ENCODE measurements at regions not wholly inside any gene's neighbourhood (a gene's known extent, or its start where the extent isn't known, plus 50 kb on each side); places are given as distances from the start of the nearest gene placed in this dataset.
"Not testable (repeated sequence)": the region's sequence is repeated elsewhere in the genome, so short reads cannot be mapped to it uniquely, and the experiment has no call there.

- DNase-seq (ENCODE audit: low read depth in 2 of 2) = no peak
These were observed 780.0 kb downstream of the SORCS1 start for GRCh38 chr10:106384496-106384895.

DNA sequence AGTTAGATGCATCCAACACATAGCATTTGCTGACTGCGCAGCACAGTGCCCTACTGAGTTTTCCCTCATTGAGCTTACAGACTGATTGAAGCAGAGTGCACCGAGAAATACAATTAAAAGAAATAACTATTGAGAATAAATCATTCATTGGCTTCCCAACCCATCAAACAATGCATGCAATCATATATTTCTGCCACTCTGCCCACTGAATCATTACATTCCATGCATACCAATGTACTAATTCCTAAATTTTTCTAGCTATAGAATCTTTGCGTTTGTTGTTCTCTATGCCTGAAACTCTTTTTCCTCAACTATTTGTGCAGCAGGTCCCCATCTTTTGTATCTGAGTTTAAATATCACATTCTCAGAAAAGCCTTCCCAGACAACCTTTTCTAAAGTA, 783.8 kb downstream of the SORCS1 start:
- no peak for DNase-seq (ENCODE audit: low read depth in 2 of 2)

DNA sequence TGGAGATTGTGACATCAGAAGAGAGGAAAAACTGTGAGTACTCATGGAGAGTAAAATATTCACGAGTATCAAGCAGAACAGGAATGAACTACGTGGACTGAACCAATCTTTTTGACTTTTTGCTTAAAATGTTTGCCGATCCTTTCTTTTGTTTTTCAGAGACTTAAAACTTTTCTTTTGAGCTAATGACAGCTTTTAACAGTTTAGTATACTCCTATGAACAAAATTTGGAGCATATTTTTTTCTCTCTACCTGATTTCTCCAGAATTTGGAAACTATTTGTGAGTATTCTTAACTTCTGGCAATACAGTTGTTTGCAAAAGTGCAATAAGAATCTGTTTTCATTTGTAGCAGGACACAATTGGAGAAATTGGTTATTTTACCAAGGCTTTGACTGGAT, 786.3 kb downstream of the SORCS1 start:
- DNase-seq (ENCODE audit: low read depth in 2 of 2) = no peak

DNA sequence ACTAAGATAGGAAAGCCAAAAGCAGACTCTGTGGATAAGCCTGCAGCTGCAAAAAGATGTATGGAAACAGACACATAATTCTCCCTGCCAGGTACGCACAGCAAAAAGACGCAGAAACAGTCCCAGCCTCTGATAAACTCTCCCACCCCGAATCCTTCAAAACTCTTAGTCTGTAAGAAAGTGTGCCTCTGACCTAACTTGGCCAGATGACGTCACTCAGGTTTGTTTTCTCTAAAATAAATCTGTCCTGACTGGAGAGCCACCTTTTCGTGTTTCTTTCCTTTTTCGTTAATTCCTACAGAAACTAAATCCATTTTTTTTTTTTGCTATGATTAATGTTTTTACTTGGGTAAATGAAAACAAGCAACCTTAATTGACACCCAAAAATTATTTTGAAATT, 793.8 kb downstream of the SORCS1 start:
- DNase-seq (ENCODE audit: low read depth in 2 of 2) = no peak

DNA sequence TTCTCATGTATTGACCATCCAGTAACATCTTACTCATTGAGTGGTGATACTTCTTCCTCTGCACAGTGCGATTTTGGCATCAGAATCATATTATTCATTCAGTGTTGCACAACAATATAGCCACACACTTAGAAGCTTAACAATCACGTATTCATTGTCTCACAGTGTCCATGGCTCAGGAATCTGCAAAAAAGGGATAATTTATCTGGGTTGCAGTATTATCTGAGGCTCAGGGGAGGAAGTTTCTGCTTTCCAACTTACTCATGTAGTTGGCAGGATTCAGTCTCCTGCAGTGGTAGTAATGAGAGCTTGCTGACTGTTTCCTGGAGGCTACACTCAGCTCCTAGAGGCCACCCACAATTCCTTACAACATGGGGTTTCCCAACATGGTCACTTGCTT, 803.6 kb downstream of the SORCS1 start:
- no peak for DNase-seq (ENCODE audit: low read depth in 2 of 2)

- DNase-seq (ENCODE audit: low read depth in 2 of 2) = no peak
These were observed 809.1 kb downstream of the SORCS1 start for GRCh38 chr10:106355450-106355849.

DNA sequence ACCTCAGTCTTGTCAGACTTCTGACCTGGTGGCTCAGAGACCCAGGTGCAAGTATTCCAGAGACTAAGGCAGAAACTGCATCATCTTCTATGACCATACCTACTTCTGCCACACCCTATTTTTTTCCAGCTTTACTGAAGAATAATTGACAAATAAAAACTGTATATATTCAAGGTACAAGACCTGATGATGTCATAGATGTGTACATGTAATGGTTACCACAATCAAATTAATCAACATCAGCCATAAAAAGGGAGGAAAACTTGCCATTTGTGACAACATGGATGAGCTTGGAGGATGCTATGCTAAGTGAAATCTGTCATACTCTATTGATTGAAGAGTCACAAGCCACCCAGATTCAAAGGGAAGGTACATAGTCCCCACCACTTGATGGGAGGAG, 815.6 kb downstream of the SORCS1 start:
- no peak for DNase-seq (ENCODE audit: low read depth in 2 of 2)

DNA sequence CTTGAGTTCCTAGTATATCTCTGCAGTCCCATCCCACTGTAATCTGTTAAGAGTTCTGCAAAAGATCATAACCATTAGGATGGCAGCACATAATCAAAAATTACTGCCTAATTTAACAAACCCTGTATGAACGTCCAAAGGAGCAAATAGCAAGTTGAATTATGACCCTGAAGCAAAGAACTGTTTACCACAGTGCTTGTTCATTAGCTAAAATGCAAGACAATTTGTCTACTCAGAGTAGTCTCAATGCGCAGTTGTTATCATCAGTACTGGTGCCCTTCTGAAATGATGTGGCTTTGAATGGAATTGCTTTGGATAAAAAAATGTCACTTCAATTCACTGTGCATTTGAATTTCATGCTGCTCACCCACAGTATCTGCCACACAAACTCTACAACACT, 817.0 kb downstream of the SORCS1 start:
- no peak for DNase-seq (ENCODE audit: low read depth in 2 of 2)

DNA sequence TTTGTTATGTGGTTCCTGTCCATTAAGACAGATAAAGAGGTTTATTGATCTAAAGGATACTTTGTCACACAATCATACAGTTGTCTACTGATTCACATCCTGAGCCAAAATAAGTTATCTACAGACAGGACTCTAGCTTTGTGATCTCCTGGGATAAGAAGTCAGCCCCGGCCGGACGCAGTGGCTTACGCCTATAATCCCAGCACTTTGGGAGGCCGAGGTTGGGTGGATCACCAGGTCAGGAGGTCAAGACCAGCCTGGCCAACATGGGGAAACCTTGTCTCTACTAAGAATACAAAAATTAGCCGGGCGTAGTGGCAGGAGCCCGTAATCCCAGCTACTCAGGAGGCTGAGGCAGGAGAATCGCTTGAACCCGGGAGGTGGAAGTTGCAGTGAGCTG, 821.0 kb downstream of the SORCS1 start:
- DNase-seq (ENCODE audit: low read depth in 2 of 2) = not testable (repeated sequence)

GRCh38 chr10:106341356-106341755, 823.1 kb downstream of the SORCS1 start:
- no peak for DNase-seq (ENCODE audit: low read depth in 2 of 2)

- DNase-seq (ENCODE audit: low read depth in 2 of 2) = no peak
These were observed 826.0 kb downstream of the SORCS1 start for GRCh38 chr10:106338486-106338885.

DNA sequence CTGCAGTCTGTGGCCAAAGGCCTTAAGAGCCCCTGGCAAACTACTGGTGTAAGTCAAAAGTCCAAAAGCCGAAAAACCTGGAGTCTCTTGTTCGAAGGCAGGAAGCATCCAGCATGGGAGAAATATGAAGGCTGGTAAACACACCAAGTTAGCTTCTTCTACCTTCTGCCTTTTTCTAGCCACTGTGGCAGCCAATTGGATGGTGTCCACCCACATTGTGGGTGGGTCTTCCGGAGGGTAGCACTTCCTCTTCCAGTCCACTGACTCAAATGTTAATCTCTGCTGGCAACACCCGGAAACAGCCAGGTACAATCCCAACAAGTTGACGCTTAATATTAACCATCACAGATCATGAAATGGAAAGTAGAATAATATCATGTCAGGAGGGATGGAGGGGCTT, 827.6 kb downstream of the SORCS1 start:
- DNase-seq (ENCODE audit: low read depth in 2 of 2) = no peak

- no peak for DNase-seq (ENCODE audit: low read depth in 2 of 2)
These were observed 836.8 kb downstream of the SORCS1 start for GRCh38 chr10:106327747-106328146.

DNA sequence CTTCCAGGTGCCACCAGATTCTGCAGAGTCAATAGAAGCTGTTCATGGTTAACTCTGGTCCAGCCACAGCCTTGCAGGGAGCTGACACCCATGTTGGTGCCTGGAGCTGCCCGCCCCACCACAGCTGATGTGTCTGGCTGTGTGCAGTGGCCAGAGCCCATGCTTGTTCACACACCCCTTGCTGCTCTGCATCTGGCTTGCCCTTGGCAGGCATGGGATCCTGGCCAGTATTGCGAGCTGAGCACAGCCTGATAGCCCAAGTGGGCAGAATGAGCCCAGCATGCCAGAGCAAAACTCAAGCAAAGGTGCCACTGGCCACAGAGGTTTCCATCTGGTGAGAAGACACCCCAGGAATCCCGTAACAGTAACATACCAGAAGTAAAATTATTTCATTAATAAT, 843.6 kb downstream of the SORCS1 start:
- DNase-seq (ENCODE audit: low read depth in 2 of 2) = no peak

- DNase-seq (ENCODE audit: low read depth in 2 of 2) = no peak
These were observed 844.4 kb downstream of the SORCS1 start for GRCh38 chr10:106320078-106320477.

- DNase-seq (ENCODE audit: low read depth in 2 of 2) = no peak
These were observed 847.0 kb downstream of the SORCS1 start for GRCh38 chr10:106317554-106317953.

GRCh38 chr10:106313041-106313440, 851.5 kb downstream of the SORCS1 start:
- no peak for DNase-seq (ENCODE audit: low read depth in 2 of 2)

DNA sequence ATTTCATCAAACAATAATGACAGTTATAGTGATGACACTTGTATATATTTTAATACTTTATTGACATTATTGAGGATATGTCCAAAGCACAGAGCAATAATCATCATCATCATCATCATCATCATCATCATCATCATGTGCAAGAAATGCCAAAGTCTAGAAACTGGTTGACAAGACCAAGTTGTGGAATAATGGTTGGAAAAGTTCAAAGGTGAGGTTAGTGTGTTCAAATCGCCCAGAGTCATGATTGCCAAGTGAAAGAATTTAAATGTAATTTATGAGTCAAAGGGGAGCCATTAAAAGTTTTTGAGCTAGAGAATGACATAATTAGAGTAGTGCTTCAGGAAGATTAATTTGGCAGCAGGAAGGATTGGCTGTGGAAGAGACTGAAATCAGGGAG, 852.4 kb downstream of the SORCS1 start:
- DNase-seq (ENCODE audit: low read depth in 2 of 2) = no peak

GRCh38 chr10:106311590-106311989, 852.9 kb downstream of the SORCS1 start:
- no peak for DNase-seq (ENCODE audit: low read depth in 2 of 2)

GRCh38 chr10:106310596-106310995, 853.9 kb downstream of the SORCS1 start:
- no peak for DNase-seq (ENCODE audit: low read depth in 2 of 2)

- DNase-seq (ENCODE audit: low read depth in 2 of 2) = no peak
These were observed 855.1 kb downstream of the SORCS1 start for GRCh38 chr10:106309376-106309775.

- DNase-seq (ENCODE audit: low read depth in 2 of 2) = no peak
These were observed 856.2 kb downstream of the SORCS1 start for GRCh38 chr10:106308284-106308683.

DNA sequence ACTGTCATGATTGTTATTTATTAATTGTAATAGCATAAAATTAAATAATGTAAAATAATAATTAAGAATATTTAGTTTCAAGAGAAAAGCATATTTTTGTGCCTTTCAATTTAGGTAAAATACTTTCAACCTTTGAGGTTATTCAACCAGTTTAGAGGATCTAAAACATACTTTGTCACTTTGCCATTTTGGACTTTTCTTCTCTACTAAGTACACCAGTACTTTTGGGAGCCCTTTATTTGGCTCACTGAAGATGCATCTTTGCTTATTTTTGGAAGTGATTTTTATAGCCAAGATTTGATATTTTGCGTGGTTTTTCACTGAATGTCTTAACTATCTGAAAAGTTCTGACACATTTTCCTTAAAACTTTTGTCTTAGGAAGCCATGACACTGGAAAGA, 860.5 kb downstream of the SORCS1 start:
- no peak for DNase-seq (ENCODE audit: low read depth in 2 of 2)

GRCh38 chr10:106302961-106303360, 861.5 kb downstream of the SORCS1 start:
- no peak for DNase-seq (ENCODE audit: low read depth in 2 of 2)

- DNase-seq (ENCODE audit: low read depth in 2 of 2) = no peak
These were observed 863.4 kb downstream of the SORCS1 start for GRCh38 chr10:106301146-106301545.

Data from stimulated activated CD4-positive, alpha-beta T cell treated with anti-CD3 and anti-CD28 coated beads, Interleukin-4, amount 100 ng/mL, for 48 hours (primary cell).